GM18861 (cell line): ENCODE measurements at regions not wholly inside any gene's neighbourhood (a gene's known extent, or its start where the extent isn't known, plus 50 kb on each side); places are given as distances from the start of the nearest gene placed in this dataset.
"Not testable (repeated sequence)": the region's sequence is repeated elsewhere in the genome, so short reads cannot be mapped to it uniquely, and the experiment has no call there.

ENCODE experiments used
- ATAC-seq: cut with Tn5 transposase; IDR thresholded peaks from one replicate; pipeline ENCODE4 v1.9.1; 2021; ENCODE audit not compliant: unreplicated experiment

GRCh38 chr9:115849679-115850412 lies 303.7 kb upstream of the PAPPA start:
- peak; percentile 46 for ATAC-seq

GRCh38 chr9:115850548-115851304 lies 302.9 kb upstream of the PAPPA start:
- no peak for ATAC-seq

- ATAC-seq = no peak
Measured at GRCh38 chr9:115855458-115856133, 298.0 kb upstream of the PAPPA start.

GRCh38 chr9:115858421-115858820 lies 295.2 kb upstream of the PAPPA start:
- ATAC-seq = not testable (repeated sequence)

- ATAC-seq = no peak
Measured at GRCh38 chr9:115862021-115862420, 291.6 kb upstream of the PAPPA start.

- no peak for ATAC-seq
Measured at GRCh38 chr9:115864581-115864980, 289.0 kb upstream of the PAPPA start.

- no peak for ATAC-seq
Measured at GRCh38 chr9:115867326-115867725, 286.3 kb upstream of the PAPPA start.

GRCh38 chr9:115877852-115878438 lies 275.6 kb upstream of the PAPPA start:
- ATAC-seq = no peak

GRCh38 chr9:115879451-115879850 lies 274.1 kb upstream of the PAPPA start:
- no peak for ATAC-seq

GRCh38 chr9:115880221-115880885 lies 273.2 kb upstream of the PAPPA start:
- ATAC-seq = no peak

- ATAC-seq = no peak
Measured at GRCh38 chr9:115882911-115883310, 270.7 kb upstream of the PAPPA start.

- no peak for ATAC-seq
Measured at GRCh38 chr9:115883467-115884329, 269.9 kb upstream of the PAPPA start.

- no peak for ATAC-seq
Measured at GRCh38 chr9:115884846-115885245, 268.7 kb upstream of the PAPPA start.

GRCh38 chr9:115888131-115888530 lies 265.5 kb upstream of the PAPPA start:
- ATAC-seq = no peak

GRCh38 chr9:115891929-115892328 lies 261.7 kb upstream of the PAPPA start:
- ATAC-seq = no peak

GRCh38 chr9:115898478-115898877 lies 255.1 kb upstream of the PAPPA start:
- not testable (repeated sequence) for ATAC-seq

- no peak for ATAC-seq
Measured at GRCh38 chr9:115900698-115901097, 252.9 kb upstream of the PAPPA start.

- no peak for ATAC-seq
Measured at GRCh38 chr9:115910959-115911358, 242.6 kb upstream of the PAPPA start.

- no peak for ATAC-seq
Measured at GRCh38 chr9:115912086-115912485, 241.5 kb upstream of the PAPPA start.

GRCh38 chr9:115913696-115914095 lies 239.9 kb upstream of the PAPPA start:
- no peak for ATAC-seq
